Stromal cell of bone marrow (primary cell): ENCODE measurements at regions not wholly inside any gene's neighbourhood (a gene's known extent, or its start where the extent isn't known, plus 50 kb on each side); places are given as distances from the start of the nearest gene placed in this dataset.
A peak's percentile ranks its signal among the peaks of the same experiment; 100 is the strongest.

Experiments
- DNase-seq: peaks from one replicate; pipeline ENCODE4 v3.0.0-alpha.2; 2012; ENCODE audit warnings: low read depth

GRCh38 chr5:165196961-165197360 lies 1691.5 kb downstream of the MAT2B start:
- DNase-seq = no peak

- DNase-seq = peak; percentile 15
Observed at GRCh38 chr5:165201369-165201768, 1696.0 kb downstream of the MAT2B start.

GRCh38 chr5:165201771-165202518 lies 1696.5 kb downstream of the MAT2B start:
- DNase-seq = peak; percentile 49

GRCh38 chr5:165202519-165202910 lies 1697.1 kb downstream of the MAT2B start:
- DNase-seq = no peak

GRCh38 chr5:165209101-165209727 lies 1703.8 kb downstream of the MAT2B start:
- DNase-seq = peak; percentile 5

GRCh38 chr5:165224366-165225045 lies 1719.1 kb downstream of the MAT2B start:
- no peak for DNase-seq

- no peak for DNase-seq
Observed at GRCh38 chr5:165227515-165227914, 1722.1 kb downstream of the MAT2B start.

GRCh38 chr5:165228184-165228583 lies 1722.8 kb downstream of the MAT2B start:
- no peak for DNase-seq

- DNase-seq = no peak
Observed at GRCh38 chr5:165231821-165232508, 1726.5 kb downstream of the MAT2B start.

- no peak for DNase-seq
Observed at GRCh38 chr5:165232509-165233028, 1727.2 kb downstream of the MAT2B start.

GRCh38 chr5:165241811-165242210 lies 1736.4 kb downstream of the MAT2B start:
- no peak for DNase-seq

- no peak for DNase-seq
Observed at GRCh38 chr5:165242646-165243045, 1737.2 kb downstream of the MAT2B start.

GRCh38 chr5:165244407-165244806 lies 1739.0 kb downstream of the MAT2B start:
- no peak for DNase-seq

- no peak for DNase-seq
Observed at GRCh38 chr5:165258197-165258771, 1752.9 kb downstream of the MAT2B start.

- no peak for DNase-seq
Observed at GRCh38 chr5:165260426-165260825, 1755.0 kb downstream of the MAT2B start.

- no peak for DNase-seq
Observed at GRCh38 chr5:165263536-165263935, 1758.1 kb downstream of the MAT2B start.

GRCh38 chr5:165266939-165267338 lies 1761.5 kb downstream of the MAT2B start:
- DNase-seq = no peak

GRCh38 chr5:165272436-165272835 lies 1767.0 kb downstream of the MAT2B start:
- no peak for DNase-seq

GRCh38 chr5:165277661-165278060 lies 1772.2 kb downstream of the MAT2B start:
- no peak for DNase-seq

GRCh38 chr5:165282491-165282890 lies 1777.1 kb downstream of the MAT2B start:
- no peak for DNase-seq

- no peak for DNase-seq
Observed at GRCh38 chr5:165286692-165287091, 1781.3 kb downstream of the MAT2B start.

GRCh38 chr5:165290535-165290934 lies 1785.1 kb downstream of the MAT2B start:
- no peak for DNase-seq
